H9 (cell line): ENCODE measurements at regions not wholly inside any gene's neighbourhood (a gene's known extent, or its start where the extent isn't known, plus 50 kb on each side); places are given as distances from the start of the nearest gene placed in this dataset.

Experiments
- DNase-seq: peaks from one replicate; pipeline ENCODE4 v3.0.0-alpha.2; 2017
- H2AFZ ChIP-seq: one replicate; pipeline ENCODE4 v1.6.1; 2013; ENCODE audit warnings: mild to moderate bottlenecking, low read length, control low read depth, moderate library complexity
- H2AK5ac ChIP-seq: 2 replicates; pipeline ENCODE4 v1.6.1; 2013; ENCODE audit warnings: low read length, control low read depth, mixed read lengths; ENCODE audit not compliant: insufficient read length
- H2BK120ac ChIP-seq: one replicate; pipeline ENCODE4 v1.6.1; 2013; ENCODE audit warnings: low read depth, mild to moderate bottlenecking, low read length, control low read depth, inconsistent platforms; ENCODE audit not compliant: poor library complexity, severe bottlenecking
- H2BK12ac ChIP-seq: 2 replicates; pipeline ENCODE4 v1.6.1; 2013; ENCODE audit warnings: low read length, control low read depth, mixed read lengths, low read depth; ENCODE audit not compliant: insufficient read length
- H2BK15ac ChIP-seq: 2 replicates; pipeline ENCODE4 v1.6.1; 2013; ENCODE audit warnings: low read depth, low read length, control low read depth
- H2BK20ac ChIP-seq: one replicate; pipeline ENCODE4 v1.6.1; 2013; ENCODE audit warnings: low read depth, mild to moderate bottlenecking, low read length, control low read depth, inconsistent platforms; ENCODE audit not compliant: poor library complexity, severe bottlenecking
- H2BK5ac ChIP-seq: 2 replicates; pipeline ENCODE4 v1.6.1; 2013; ENCODE audit warnings: low read length, control low read depth, mixed read lengths; ENCODE audit not compliant: insufficient read length
- H3K14ac ChIP-seq: 2 replicates; pipeline ENCODE4 v1.6.1; 2013; ENCODE audit warnings: low read length, control low read depth; ENCODE audit not compliant: insufficient read depth
- H3K18ac ChIP-seq: 2 replicates; pipeline ENCODE4 v1.6.1; 2013; ENCODE audit warnings: low read depth, mild to moderate bottlenecking, mixed read lengths, low read length, control low read depth; ENCODE audit not compliant: insufficient read length
- H3K23ac ChIP-seq: 2 replicates; pipeline ENCODE4 v1.6.1; 2013; ENCODE audit warnings: low read length, control low read depth, mixed read lengths, low read depth; ENCODE audit not compliant: insufficient read length
- H3K23me2 ChIP-seq: 2 replicates; pipeline ENCODE4 v1.6.1; 2013; ENCODE audit warnings: low read depth, mild to moderate bottlenecking, mixed read lengths, low read length, control low read depth; ENCODE audit not compliant: insufficient read length, poor library complexity, severe bottlenecking
- H3K27ac ChIP-seq: 2 replicates; pipeline ENCODE4 v1.5.1; 2013; ENCODE audit warnings: low read length, control low read depth, mixed read lengths, low read depth; ENCODE audit not compliant: insufficient read length
- H3K27me3 ChIP-seq: 2 replicates; pipeline ENCODE4 v1.6.1; 2013; ENCODE audit warnings: low read length, control low read depth, inconsistent platforms; ENCODE audit not compliant: insufficient read depth
- H3K4ac ChIP-seq: 2 replicates; pipeline ENCODE4 v1.6.1; 2013; ENCODE audit warnings: low read depth, mild to moderate bottlenecking, control low read depth, inconsistent platforms, low read length, moderate library complexity
- H3K4me1 ChIP-seq: 2 replicates; pipeline ENCODE4 v1.6.1; 2013; ENCODE audit warnings: low read length, control low read depth, inconsistent platforms; ENCODE audit not compliant: insufficient read depth
- H3K4me2 ChIP-seq: 2 replicates; pipeline ENCODE4 v1.6.1; 2013; ENCODE audit warnings: low read length, control low read depth, mixed read lengths; ENCODE audit not compliant: insufficient read length, insufficient read depth
- H3K56ac ChIP-seq: 2 replicates; pipeline ENCODE4 v1.6.1; 2013; ENCODE audit warnings: low read depth, mild to moderate bottlenecking, mixed read lengths, low read length, control low read depth; ENCODE audit not compliant: insufficient read length
- H3K79me1 ChIP-seq: 2 replicates; pipeline ENCODE4 v1.6.1; 2013; ENCODE audit warnings: low read depth, mild to moderate bottlenecking, moderate library complexity, low read length, control low read depth, inconsistent platforms; ENCODE audit not compliant: insufficient read depth, poor library complexity, severe bottlenecking
- H3K79me2 ChIP-seq: 2 replicates; pipeline ENCODE4 v1.6.1; 2013; ENCODE audit warnings: low read length, control low read depth, inconsistent platforms; ENCODE audit not compliant: insufficient read depth
- H3K9ac ChIP-seq: 2 replicates; pipeline ENCODE4 v1.6.1; 2013; ENCODE audit warnings: low read length, control low read depth, mixed read lengths; ENCODE audit not compliant: insufficient read length; ENCODE audit errors: extremely low read depth
- H3K9me3 ChIP-seq: one replicate; pipeline ENCODE4 v1.6.1; 2013; ENCODE audit warnings: low read depth, low read length, inconsistent platforms; ENCODE audit not compliant: control insufficient read depth
- H3T11ph ChIP-seq: one replicate; pipeline ENCODE4 v1.6.1; 2013; ENCODE audit warnings: mild to moderate bottlenecking, low read length, control low read depth, inconsistent platforms
- H4K20me1 ChIP-seq: one replicate; pipeline ENCODE4 v1.6.1; 2013; ENCODE audit not compliant: control insufficient read depth, insufficient read length, insufficient read depth
- H4K5ac ChIP-seq: 2 replicates; pipeline ENCODE4 v1.6.1; 2013; ENCODE audit warnings: low read depth, mild to moderate bottlenecking, mixed read lengths, low read length, control low read depth; ENCODE audit not compliant: insufficient read length
- H4K8ac ChIP-seq: replicated peaks from 2 replicates; pipeline ENCODE4 v1.6.1; 2013; ENCODE audit warnings: low read length, control low read depth, mixed read lengths, low read depth; ENCODE audit not compliant: insufficient read length
- H4K91ac ChIP-seq: 2 replicates; pipeline ENCODE4 v1.6.1; 2013; ENCODE audit warnings: low read depth, mild to moderate bottlenecking, moderate library complexity, mixed read lengths, low read length, control low read depth; ENCODE audit not compliant: insufficient read length
- H3K27ac Mint-ChIP-seq, 3 experiments: 2 replicates in 2 of 3; 3 replicates in 1 of 3; pipeline ENCODE4 v1.8.0; 2020 to 2021; ENCODE audit warnings: mixed read lengths in 3 of 3, mild to moderate bottlenecking in 1 of 3, moderate library complexity in 1 of 3
- H3K27me3 Mint-ChIP-seq: 2 replicates; pipeline ENCODE4 v1.8.0; 2021; ENCODE audit warnings: low read depth, mild to moderate bottlenecking, moderate library complexity, mixed read lengths
- H3K36me3 Mint-ChIP-seq, 3 experiments: 2 replicates in 2 of 3; 3 replicates in 1 of 3; pipeline ENCODE4 v1.8.0; 2020 to 2021; ENCODE audit warnings: low read depth in 3 of 3, mixed read lengths in 3 of 3; ENCODE audit not compliant: insufficient read depth in 1 of 3
- H3K4me1 Mint-ChIP-seq, 2 experiments: 2 replicates each; pipeline ENCODE4 v1.8.0; 2020; ENCODE audit warnings: mixed read lengths in 2 of 2
- H3K4me3 Mint-ChIP-seq, 2 experiments: 2 replicates in 1 of 2; 3 replicates in 1 of 2; pipeline ENCODE4 v1.8.0; 2020 to 2021; ENCODE audit warnings: mild to moderate bottlenecking in 2 of 2, mixed read lengths in 2 of 2, moderate library complexity in 1 of 2
- H3K9me3 Mint-ChIP-seq, 2 experiments: 2 replicates in 1 of 2; 3 replicates in 1 of 2; pipeline ENCODE4 v1.8.0; 2020; ENCODE audit warnings: mild to moderate bottlenecking in 2 of 2, mixed read lengths in 2 of 2, moderate library complexity in 1 of 2
- WGBS: extraction: QIAGEN DNeasy Blood & Tissue Kit; methylation state at CpG from one replicate; pipeline ENCODE4 v1.1.7; 2013; ENCODE audit warnings: missing lambda C conversion rate, low lambda C conversion rate, mixed read lengths; ENCODE audit not compliant: insufficient read length; ENCODE audit errors: extremely low coverage; 5-methylcytosine and 5-hydroxymethylcytosine counted together
- TF ChIP-seq, protein P1 (sequence below): fragments of 200-600 bp; sonication (generic); conservative IDR thresholded peaks from 3 replicates; pipeline ENCODE4 v1.8.0; 2021; ENCODE audit warnings: antibody characterized with exemption, mild to moderate bottlenecking

DNA sequence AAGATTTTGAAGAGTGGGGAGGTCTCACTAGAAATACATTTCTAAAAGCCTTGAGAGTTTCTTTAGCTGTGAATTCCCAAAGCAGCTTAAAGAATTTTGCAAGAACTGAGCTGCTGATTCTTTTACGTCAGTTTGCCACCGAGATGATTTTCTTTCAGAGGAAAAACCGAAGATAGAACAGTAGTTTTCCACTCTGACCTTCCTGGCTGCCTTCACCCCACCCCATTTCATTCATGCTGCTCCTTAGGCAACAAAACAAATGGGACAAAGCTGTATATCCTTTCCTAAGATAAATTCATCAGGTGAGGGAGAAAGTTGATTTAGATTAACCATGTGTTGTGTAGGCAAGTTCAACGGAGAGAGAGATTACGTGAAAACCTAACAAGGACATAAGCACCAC lies 947.0 kb downstream of the GALC start:
- no peak overlapping the region for H2BK5ac ChIP-seq
- no peak overlapping the region for H2BK15ac ChIP-seq
- no peak overlapping the region for H2AFZ ChIP-seq
- H3K18ac ChIP-seq, result no peak overlapping the region
- H2BK20ac ChIP-seq, result no peak overlapping the region
- no peak overlapping the region for H3K27ac ChIP-seq
- Mint-ChIP-seq H3K9me3 (no peaks in the 10 kb centered on the region), H3K27me3 (no peaks in the 10 kb centered on the region), H3K27ac (no peak overlapping the region), H3K36me3 (no peaks in the 10 kb centered on the region), H3K4me3 (no peak overlapping the region), H3K4me1 (peaks cover 0 to 3% of the 10 kb centered on the region in 2 experiments; a peak in 1 of 4 replicates)
- no peak overlapping the region for H2BK12ac ChIP-seq
- no peak overlapping the region for H4K91ac ChIP-seq
- no peak overlapping the region for H3K9ac ChIP-seq
- TF ChIP-seq, protein P1, sequence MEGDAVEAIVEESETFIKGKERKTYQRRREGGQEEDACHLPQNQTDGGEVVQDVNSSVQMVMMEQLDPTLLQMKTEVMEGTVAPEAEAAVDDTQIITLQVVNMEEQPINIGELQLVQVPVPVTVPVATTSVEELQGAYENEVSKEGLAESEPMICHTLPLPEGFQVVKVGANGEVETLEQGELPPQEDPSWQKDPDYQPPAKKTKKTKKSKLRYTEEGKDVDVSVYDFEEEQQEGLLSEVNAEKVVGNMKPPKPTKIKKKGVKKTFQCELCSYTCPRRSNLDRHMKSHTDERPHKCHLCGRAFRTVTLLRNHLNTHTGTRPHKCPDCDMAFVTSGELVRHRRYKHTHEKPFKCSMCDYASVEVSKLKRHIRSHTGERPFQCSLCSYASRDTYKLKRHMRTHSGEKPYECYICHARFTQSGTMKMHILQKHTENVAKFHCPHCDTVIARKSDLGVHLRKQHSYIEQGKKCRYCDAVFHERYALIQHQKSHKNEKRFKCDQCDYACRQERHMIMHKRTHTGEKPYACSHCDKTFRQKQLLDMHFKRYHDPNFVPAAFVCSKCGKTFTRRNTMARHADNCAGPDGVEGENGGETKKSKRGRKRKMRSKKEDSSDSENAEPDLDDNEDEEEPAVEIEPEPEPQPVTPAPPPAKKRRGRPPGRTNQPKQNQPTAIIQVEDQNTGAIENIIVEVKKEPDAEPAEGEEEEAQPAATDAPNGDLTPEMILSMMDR, result no peak
- no peaks in the 10 kb centered on the region for H3K79me1 ChIP-seq
- no peaks in the 10 kb centered on the region for H3K23me2 ChIP-seq
- H3K23ac ChIP-seq, result no peak overlapping the region
- H3K27me3 ChIP-seq, result no peaks in the 10 kb centered on the region
- H3K4me1 ChIP-seq, result no peaks in the 10 kb centered on the region
- no peak overlapping the region for H2AK5ac ChIP-seq
- no CpG with 5 or more reads among the region's 5 CpGs for WGBS
- H2BK120ac ChIP-seq, result no peak overlapping the region
- H3K56ac ChIP-seq, result no peak overlapping the region
- no peaks in the 10 kb centered on the region for H4K20me1 ChIP-seq
- no peak for DNase-seq
- no peak overlapping the region for H4K5ac ChIP-seq
- H3K4me2 ChIP-seq, result no peak overlapping the region
- no peak overlapping the region for H3T11ph ChIP-seq
- H3K79me2 ChIP-seq, result no peaks in the 10 kb centered on the region
- H4K8ac ChIP-seq, result no peak overlapping the region
- H3K14ac ChIP-seq, result no peak overlapping the region
- H3K4ac ChIP-seq, result no peak overlapping the region
- no peaks in the 10 kb centered on the region for H3K9me3 ChIP-seq
